GM19193 (cell line): ENCODE measurements at regions not wholly inside any gene's neighbourhood (a gene's known extent, or its start where the extent isn't known, plus 50 kb on each side); places are given as distances from the start of the nearest gene placed in this dataset.

ENCODE experiments used
- POLR2A ChIP-seq: IDR thresholded peaks from 4 replicates; pipeline ENCODE4 v1.6.1; 2011; ENCODE audit not compliant: insufficient read depth, insufficient read length; ENCODE audit errors: extremely low read depth

GRCh38 chr4:123640824-123641223 is 244.2 kb downstream of the SPRY1 start:
- TF ChIP-seq POLR2A = no peak

GRCh38 chr4:123643691-123644090 is 247.1 kb downstream of the SPRY1 start:
- TF ChIP-seq POLR2A = no peak

GRCh38 chr4:123649250-123649644 is 252.7 kb downstream of the SPRY1 start:
- TF ChIP-seq POLR2A = no peak

- no peak for TF ChIP-seq POLR2A
Measured at GRCh38 chr4:123649645-123650391, 253.2 kb downstream of the SPRY1 start.

- no peak for TF ChIP-seq POLR2A
Measured at GRCh38 chr4:123651066-123651465, 254.5 kb downstream of the SPRY1 start.

- TF ChIP-seq POLR2A = no peak
Measured at GRCh38 chr4:123651536-123652180, 255.1 kb downstream of the SPRY1 start.

- no peak for TF ChIP-seq POLR2A
Measured at GRCh38 chr4:123652476-123652875, 255.9 kb downstream of the SPRY1 start.

GRCh38 chr4:123653236-123653635 is 256.6 kb downstream of the SPRY1 start:
- TF ChIP-seq POLR2A = no peak

GRCh38 chr4:123659262-123659661 is 262.7 kb downstream of the SPRY1 start:
- TF ChIP-seq POLR2A = no peak

- TF ChIP-seq POLR2A = no peak
Measured at GRCh38 chr4:123659730-123660129, 263.1 kb downstream of the SPRY1 start.

- TF ChIP-seq POLR2A = no peak
Measured at GRCh38 chr4:123661080-123661737, 264.6 kb downstream of the SPRY1 start.

GRCh38 chr4:123662827-123663226 is 266.2 kb downstream of the SPRY1 start:
- no peak for TF ChIP-seq POLR2A

GRCh38 chr4:123666486-123666885 is 269.9 kb downstream of the SPRY1 start:
- TF ChIP-seq POLR2A = no peak

- TF ChIP-seq POLR2A = no peak
Measured at GRCh38 chr4:123667496-123667895, 270.9 kb downstream of the SPRY1 start.

GRCh38 chr4:123667991-123668390 is 271.4 kb downstream of the SPRY1 start:
- no peak for TF ChIP-seq POLR2A
